ENCODE measurements at regions not wholly inside any gene's neighbourhood (a gene's known extent, or its start where the extent isn't known, plus 50 kb on each side); places are given as distances from the start of the nearest gene placed in this dataset.

- TF ChIP-seq, protein P1, sequence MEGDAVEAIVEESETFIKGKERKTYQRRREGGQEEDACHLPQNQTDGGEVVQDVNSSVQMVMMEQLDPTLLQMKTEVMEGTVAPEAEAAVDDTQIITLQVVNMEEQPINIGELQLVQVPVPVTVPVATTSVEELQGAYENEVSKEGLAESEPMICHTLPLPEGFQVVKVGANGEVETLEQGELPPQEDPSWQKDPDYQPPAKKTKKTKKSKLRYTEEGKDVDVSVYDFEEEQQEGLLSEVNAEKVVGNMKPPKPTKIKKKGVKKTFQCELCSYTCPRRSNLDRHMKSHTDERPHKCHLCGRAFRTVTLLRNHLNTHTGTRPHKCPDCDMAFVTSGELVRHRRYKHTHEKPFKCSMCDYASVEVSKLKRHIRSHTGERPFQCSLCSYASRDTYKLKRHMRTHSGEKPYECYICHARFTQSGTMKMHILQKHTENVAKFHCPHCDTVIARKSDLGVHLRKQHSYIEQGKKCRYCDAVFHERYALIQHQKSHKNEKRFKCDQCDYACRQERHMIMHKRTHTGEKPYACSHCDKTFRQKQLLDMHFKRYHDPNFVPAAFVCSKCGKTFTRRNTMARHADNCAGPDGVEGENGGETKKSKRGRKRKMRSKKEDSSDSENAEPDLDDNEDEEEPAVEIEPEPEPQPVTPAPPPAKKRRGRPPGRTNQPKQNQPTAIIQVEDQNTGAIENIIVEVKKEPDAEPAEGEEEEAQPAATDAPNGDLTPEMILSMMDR (IDR thresholded peaks at IDR 0.05; ENCODE audit: low read depth, low read length, poor library complexity, severe bottlenecking), result no peak
- TF ChIP-seq EZH2phosphoT487 (IDR thresholded peaks at IDR 0.05; ENCODE audit: borderline replicate concordance, low read length), result no peak
Observed at GRCh38 chr14:34004881-34005280, 54.0 kb upstream of the EGLN3 start.
